ENCODE measurements at regions not wholly inside any gene's neighbourhood (a gene's known extent, or its start where the extent isn't known, plus 50 kb on each side); places are given as distances from the start of the nearest gene placed in this dataset.
"Not testable (repeated sequence)": the region's sequence is repeated elsewhere in the genome, so short reads cannot be mapped to it uniquely, and the experiment has no call there.

DNA sequence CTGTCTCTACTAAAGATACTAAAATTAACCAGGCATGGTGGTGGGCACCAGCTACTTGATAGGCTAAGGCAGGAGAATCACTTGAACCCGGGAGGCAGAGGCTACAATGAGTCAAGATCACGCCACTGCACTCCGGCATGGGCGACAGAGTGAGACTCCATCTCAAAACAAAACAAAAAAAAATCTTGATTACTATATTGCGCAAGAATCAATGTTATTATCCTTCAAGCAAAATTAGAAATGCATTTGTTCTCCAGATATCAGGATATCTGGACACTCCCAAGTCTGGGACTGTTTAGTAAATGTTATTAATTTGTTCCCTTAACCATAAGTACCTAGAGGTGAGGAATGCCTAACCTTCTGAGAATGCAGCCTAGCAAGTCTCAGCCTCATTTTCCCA lies 992.2 kb upstream of the PCDH20 start:
- Histone ChIP-seq H3K27me3 (ENCODE audit: insufficient read depth, low read length) (no peaks in the 10 kb centered on the region), H3K36me3 (ENCODE audit: insufficient read depth, low read length) (no peaks in the 10 kb centered on the region), H3K79me2 (ENCODE audit: insufficient read depth, low read length) (no peaks in the 10 kb centered on the region), H3K4me1 (ENCODE audit: insufficient read depth, low read length) (no peaks in the 10 kb centered on the region), H4K20me1 (ENCODE audit: insufficient read depth, low read length) (no peaks in the 10 kb centered on the region), H3K4me2 (ENCODE audit: insufficient read depth, low read length) (no peak overlapping the region), H3K4me3 (ENCODE audit: insufficient read depth, low read length) (no peak overlapping the region), H2AFZ (ENCODE audit: low read length) (no peak overlapping the region), H3K27ac (ENCODE audit: low read depth, low read length) (no peak overlapping the region), H3K9me3 (ENCODE audit: low read depth, low read length) (no peaks in the 10 kb centered on the region)
- no peak for TF ChIP-seq CTCF (IDR thresholded peaks at IDR 0.05; ENCODE audit: extremely low read depth, low read depth, low read length)
- DNase-seq (ENCODE audit: insufficient read length, low spot score, missing footprints) = no peak

GRCh38 chr13:62388515-62388914 lies 972.9 kb upstream of the PCDH20 start:
- Histone ChIP-seq H3K4me2 (ENCODE audit: insufficient read depth, low read length) (no peak overlapping the region), H3K9me3 (ENCODE audit: low read depth, low read length) (peaks cover 2% of the 10 kb centered on the region), H3K27ac (ENCODE audit: low read depth, low read length) (no peak overlapping the region), H3K79me2 (ENCODE audit: insufficient read depth, low read length) (no peaks in the 10 kb centered on the region), H3K4me3 (ENCODE audit: insufficient read depth, low read length) (no peak overlapping the region), H3K27me3 (ENCODE audit: insufficient read depth, low read length) (no peaks in the 10 kb centered on the region), H3K4me1 (ENCODE audit: insufficient read depth, low read length) (no peaks in the 10 kb centered on the region), H4K20me1 (ENCODE audit: insufficient read depth, low read length) (no peaks in the 10 kb centered on the region), H2AFZ (ENCODE audit: low read length) (no peak overlapping the region), H3K36me3 (ENCODE audit: insufficient read depth, low read length) (no peaks in the 10 kb centered on the region)
- no peak for DNase-seq (ENCODE audit: insufficient read length, low spot score, missing footprints)
- TF ChIP-seq CTCF (IDR thresholded peaks at IDR 0.05; ENCODE audit: extremely low read depth, low read depth, low read length) = no peak

GRCh38 chr13:62387647-62388046 lies 972.0 kb upstream of the PCDH20 start:
- Histone ChIP-seq H3K79me2 (ENCODE audit: insufficient read depth, low read length) (no peaks in the 10 kb centered on the region), H3K27me3 (ENCODE audit: insufficient read depth, low read length) (no peaks in the 10 kb centered on the region), H3K4me3 (ENCODE audit: insufficient read depth, low read length) (no peak overlapping the region), H3K36me3 (ENCODE audit: insufficient read depth, low read length) (no peaks in the 10 kb centered on the region), H3K27ac (ENCODE audit: low read depth, low read length) (no peak overlapping the region), H4K20me1 (ENCODE audit: insufficient read depth, low read length) (no peaks in the 10 kb centered on the region), H3K9me3 (ENCODE audit: low read depth, low read length) (peaks cover 2% of the 10 kb centered on the region), H3K4me2 (ENCODE audit: insufficient read depth, low read length) (no peak overlapping the region), H3K4me1 (ENCODE audit: insufficient read depth, low read length) (no peaks in the 10 kb centered on the region), H2AFZ (ENCODE audit: low read length) (no peak overlapping the region)
- TF ChIP-seq CTCF (IDR thresholded peaks at IDR 0.05; ENCODE audit: extremely low read depth, low read depth, low read length) = no peak
- peak; percentile 51 for DNase-seq (ENCODE audit: insufficient read length, low spot score, missing footprints)

DNA sequence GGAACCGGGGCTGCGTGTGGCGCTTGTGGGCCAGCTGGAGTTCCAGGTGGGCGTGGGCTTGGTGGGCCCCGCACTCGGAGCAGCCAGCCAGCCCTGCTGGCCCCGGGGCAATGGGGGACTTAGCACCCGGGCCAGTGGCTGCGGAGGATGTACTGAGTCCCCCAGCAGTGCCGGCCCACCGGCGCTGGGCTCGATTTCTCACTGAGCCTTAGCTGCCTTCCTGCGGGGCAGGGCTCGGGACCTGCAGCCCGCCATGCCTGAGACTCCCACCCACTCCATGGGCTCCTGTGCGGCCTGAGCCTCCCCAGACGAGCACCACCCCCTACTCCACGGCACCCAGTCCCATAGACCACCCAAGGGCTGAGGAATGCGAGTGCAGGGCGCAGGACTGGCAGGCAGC lies 963.6 kb upstream of the PCDH20 start:
- H2AFZ ChIP-seq (ENCODE audit: low read length); H3K4me3 ChIP-seq (ENCODE audit: insufficient read depth, low read length); H3K27ac ChIP-seq (ENCODE audit: low read depth, low read length); H3K79me2 ChIP-seq (ENCODE audit: insufficient read depth, low read length); H3K27me3 ChIP-seq (ENCODE audit: insufficient read depth, low read length); H3K36me3 ChIP-seq (ENCODE audit: insufficient read depth, low read length); H3K4me1 ChIP-seq (ENCODE audit: insufficient read depth, low read length); H4K20me1 ChIP-seq (ENCODE audit: insufficient read depth, low read length); DNase-seq (ENCODE audit: insufficient read length, low spot score, missing footprints); H3K4me2 ChIP-seq (ENCODE audit: insufficient read depth, low read length); H3K9me3 ChIP-seq (ENCODE audit: low read depth, low read length): not testable (repeated sequence)

DNA sequence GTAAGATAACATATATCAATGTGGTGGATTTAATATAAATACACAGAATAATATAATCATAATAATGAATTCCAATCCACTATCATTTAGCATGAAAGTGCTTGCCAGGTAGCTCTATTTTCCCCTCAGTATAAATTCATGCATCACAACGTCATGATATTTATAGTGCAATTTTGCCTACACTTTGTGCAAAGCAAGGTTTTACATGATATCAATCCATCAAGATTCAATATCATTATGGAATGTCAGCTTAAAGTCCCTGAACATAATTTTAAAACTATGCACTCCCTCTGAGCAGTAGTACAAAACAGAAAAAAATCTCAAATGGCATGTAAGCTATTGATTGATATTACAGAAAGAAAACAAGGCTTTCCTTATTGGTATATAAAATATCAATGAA lies 962.2 kb upstream of the PCDH20 start:
- no peaks in the 10 kb centered on the region for H3K27me3 ChIP-seq (ENCODE audit: insufficient read depth, low read length)
- no peak overlapping the region for H3K4me3 ChIP-seq (ENCODE audit: insufficient read depth, low read length)
- H3K9me3 ChIP-seq (ENCODE audit: low read depth, low read length) = no peaks in the 10 kb centered on the region
- H3K4me1 ChIP-seq (ENCODE audit: insufficient read depth, low read length) = no peaks in the 10 kb centered on the region
- H4K20me1 ChIP-seq (ENCODE audit: insufficient read depth, low read length) = no peaks in the 10 kb centered on the region
- H3K4me2 ChIP-seq (ENCODE audit: insufficient read depth, low read length) = no peak overlapping the region
- H2AFZ ChIP-seq (ENCODE audit: low read length) = no peak overlapping the region
- no peaks in the 10 kb centered on the region for H3K79me2 ChIP-seq (ENCODE audit: insufficient read depth, low read length)
- H3K27ac ChIP-seq (ENCODE audit: low read depth, low read length) = no peak overlapping the region
- no peak for DNase-seq (ENCODE audit: insufficient read length, low spot score, missing footprints)
- no peaks in the 10 kb centered on the region for H3K36me3 ChIP-seq (ENCODE audit: insufficient read depth, low read length)
- TF ChIP-seq CTCF (IDR thresholded peaks at IDR 0.05; ENCODE audit: extremely low read depth, low read depth, low read length) = no peak

Measured in osteoblast (primary cell).